ENCODE measurements at regions not wholly inside any gene's neighbourhood (a gene's known extent, or its start where the extent isn't known, plus 50 kb on each side); places are given as distances from the start of the nearest gene placed in this dataset.

DNA sequence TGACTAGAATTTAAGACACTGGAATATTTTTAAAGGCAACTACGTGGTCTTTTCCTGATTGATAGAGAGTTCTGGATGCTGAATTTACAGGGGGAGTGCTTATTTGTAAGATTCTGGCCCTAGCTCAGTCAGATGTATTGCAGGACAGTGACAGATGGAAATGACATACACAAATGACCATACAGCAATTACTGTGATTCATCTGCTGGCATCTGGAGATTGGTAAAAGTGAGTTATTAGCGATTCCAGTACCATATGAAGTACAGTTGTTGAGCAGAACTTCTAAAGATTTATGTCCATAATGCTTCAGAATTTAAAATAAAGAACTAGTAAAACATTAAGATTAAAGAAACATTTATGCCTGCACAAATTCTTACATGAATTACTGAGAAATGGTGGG lies 243.2 kb downstream of the CRPPA start:
- TF ChIP-seq, protein P1, sequence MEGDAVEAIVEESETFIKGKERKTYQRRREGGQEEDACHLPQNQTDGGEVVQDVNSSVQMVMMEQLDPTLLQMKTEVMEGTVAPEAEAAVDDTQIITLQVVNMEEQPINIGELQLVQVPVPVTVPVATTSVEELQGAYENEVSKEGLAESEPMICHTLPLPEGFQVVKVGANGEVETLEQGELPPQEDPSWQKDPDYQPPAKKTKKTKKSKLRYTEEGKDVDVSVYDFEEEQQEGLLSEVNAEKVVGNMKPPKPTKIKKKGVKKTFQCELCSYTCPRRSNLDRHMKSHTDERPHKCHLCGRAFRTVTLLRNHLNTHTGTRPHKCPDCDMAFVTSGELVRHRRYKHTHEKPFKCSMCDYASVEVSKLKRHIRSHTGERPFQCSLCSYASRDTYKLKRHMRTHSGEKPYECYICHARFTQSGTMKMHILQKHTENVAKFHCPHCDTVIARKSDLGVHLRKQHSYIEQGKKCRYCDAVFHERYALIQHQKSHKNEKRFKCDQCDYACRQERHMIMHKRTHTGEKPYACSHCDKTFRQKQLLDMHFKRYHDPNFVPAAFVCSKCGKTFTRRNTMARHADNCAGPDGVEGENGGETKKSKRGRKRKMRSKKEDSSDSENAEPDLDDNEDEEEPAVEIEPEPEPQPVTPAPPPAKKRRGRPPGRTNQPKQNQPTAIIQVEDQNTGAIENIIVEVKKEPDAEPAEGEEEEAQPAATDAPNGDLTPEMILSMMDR (conservative IDR thresholded peaks at IDR 0.05 in 1 of 2, IDR thresholded peaks at IDR 0.05 in 1 of 2; ENCODE audit: extremely low read depth in 1 of 2, insufficient read depth in 1 of 2, low read depth in 1 of 2, low read length in 2 of 2) = no peak
- TF ChIP-seq EZH2 (IDR thresholded peaks at IDR 0.05; ENCODE audit: borderline replicate concordance, low read length) = no peak
